ENCODE measurements at regions not wholly inside any gene's neighbourhood (a gene's known extent, or its start where the extent isn't known, plus 50 kb on each side); places are given as distances from the start of the nearest gene placed in this dataset.

GRCh38 chr16:80189476-80190175 is 351.2 kb upstream of the DYNLRB2 start:
- no peak for DNase-seq (ENCODE audit: low spot score)

GRCh38 chr16:80176114-80176513 is 364.7 kb upstream of the DYNLRB2 start:
- DNase-seq (ENCODE audit: low spot score), result no peak

GRCh38 chr16:80175011-80175410 is 365.8 kb upstream of the DYNLRB2 start:
- DNase-seq (ENCODE audit: low spot score), result no peak

- DNase-seq (ENCODE audit: low spot score), result no peak
Measured at GRCh38 chr16:80174416-80174815, 366.4 kb upstream of the DYNLRB2 start.

GRCh38 chr16:80171746-80172145 is 369.0 kb upstream of the DYNLRB2 start:
- no peak for DNase-seq (ENCODE audit: low spot score)

- DNase-seq (ENCODE audit: low spot score), result no peak
Measured at GRCh38 chr16:80171199-80171598, 369.6 kb upstream of the DYNLRB2 start.

- DNase-seq (ENCODE audit: low spot score), result no peak
Measured at GRCh38 chr16:80167657-80168390, 373.0 kb upstream of the DYNLRB2 start.

GRCh38 chr16:80166082-80166481 is 374.7 kb upstream of the DYNLRB2 start:
- no peak for DNase-seq (ENCODE audit: low spot score)

GRCh38 chr16:80164966-80165550 is 375.7 kb upstream of the DYNLRB2 start:
- DNase-seq (ENCODE audit: low spot score), result no peak

- no peak for DNase-seq (ENCODE audit: low spot score)
Measured at GRCh38 chr16:80163339-80163738, 377.5 kb upstream of the DYNLRB2 start.

- DNase-seq (ENCODE audit: low spot score), result no peak
Measured at GRCh38 chr16:80161799-80162739, 378.7 kb upstream of the DYNLRB2 start.

- no peak for DNase-seq (ENCODE audit: low spot score)
Measured at GRCh38 chr16:80158766-80159165, 382.0 kb upstream of the DYNLRB2 start.

- DNase-seq (ENCODE audit: low spot score), result no peak
Measured at GRCh38 chr16:80151722-80152111, 389.1 kb upstream of the DYNLRB2 start.

- DNase-seq (ENCODE audit: low spot score), result no peak
Measured at GRCh38 chr16:80150978-80151721, 389.6 kb upstream of the DYNLRB2 start.

- DNase-seq (ENCODE audit: low spot score), result no peak
Measured at GRCh38 chr16:80148826-80149225, 392.0 kb upstream of the DYNLRB2 start.

- no peak for DNase-seq (ENCODE audit: low spot score)
Measured at GRCh38 chr16:80147026-80147655, 393.7 kb upstream of the DYNLRB2 start.

- no peak for DNase-seq (ENCODE audit: low spot score)
Measured at GRCh38 chr16:80144191-80144590, 396.6 kb upstream of the DYNLRB2 start.

- DNase-seq (ENCODE audit: low spot score), result no peak
Measured at GRCh38 chr16:80142940-80143339, 397.9 kb upstream of the DYNLRB2 start.

- no peak for DNase-seq (ENCODE audit: low spot score)
Measured at GRCh38 chr16:80142281-80142680, 398.5 kb upstream of the DYNLRB2 start.

GRCh38 chr16:80129791-80130190 is 411.0 kb upstream of the DYNLRB2 start:
- DNase-seq (ENCODE audit: low spot score), result no peak

- DNase-seq (ENCODE audit: low spot score), result no peak
Measured at GRCh38 chr16:80125677-80126076, 415.1 kb upstream of the DYNLRB2 start.

Measured in CD4-positive, alpha-beta T cell treated with Interleukin-6 at 100 ng/mL for 8 hours (primary cell).